CD14-positive monocyte (primary cell): ENCODE measurements at regions not wholly inside any gene's neighbourhood (a gene's known extent, or its start where the extent isn't known, plus 50 kb on each side); places are given as distances from the start of the nearest gene placed in this dataset.

Experiments used
- DNase-seq, 3 donors: peaks; one replicate each; pipeline ENCODE4 v3.0.0-alpha.2; 2011 to 2022
- H2AFZ ChIP-seq: 2 replicates; pipeline ENCODE4 v1.6.0; 2012; ENCODE audit warnings: mild to moderate bottlenecking, low read depth, low read length, inconsistent platforms; ENCODE audit not compliant: insufficient read depth, poor library complexity, severe bottlenecking
- H3K27ac ChIP-seq, 2 donors: 1 replicate in 1 of 2; 2 replicates in 1 of 2; pipeline ENCODE4 v1.5.1; 2012 to 2013; ENCODE audit warnings: low read length in 2 of 2, control low read depth in 1 of 2, inconsistent platforms in 1 of 2, low read depth in 1 of 2, mild to moderate bottlenecking in 1 of 2
- H3K27me3 ChIP-seq, 2 donors: one replicate each; pipeline versions ENCODE4 v1.6.0 to v1.6.1; 2011 to 2013; ENCODE audit warnings: low read length in 2 of 2; ENCODE audit not compliant: control insufficient read depth in 2 of 2, insufficient read depth in 2 of 2
- H3K36me3 ChIP-seq, 2 donors: replicated peaks in 1 of 2; 1 replicate in 1 of 2; 2 replicates in 1 of 2; pipeline versions ENCODE4 v1.5.1 to v1.6.1; 2012 to 2013; ENCODE audit warnings: low read length in 2 of 2, control low read depth in 1 of 2, inconsistent platforms in 1 of 2, mild to moderate bottlenecking in 1 of 2; ENCODE audit not compliant: insufficient read depth in 2 of 2, control insufficient read depth in 1 of 2
- H3K4me1 ChIP-seq, 2 donors: 1 replicate in 1 of 2; 2 replicates in 1 of 2; pipeline versions ENCODE4 v1.5.1 to v1.6.1; 2012 to 2013; ENCODE audit warnings: low read length in 2 of 2, control low read depth in 1 of 2, inconsistent platforms in 1 of 2, mild to moderate bottlenecking in 1 of 2, moderate library complexity in 1 of 2; ENCODE audit not compliant: insufficient read depth in 2 of 2, control insufficient read depth in 1 of 2
- H3K4me2 ChIP-seq: replicated peaks from 2 replicates; pipeline ENCODE3; 2012; ENCODE audit warnings: low read length, moderate library complexity, mild to moderate bottlenecking; ENCODE audit not compliant: poor library complexity, severe bottlenecking; ENCODE audit errors: extremely low read depth
- H3K4me3 ChIP-seq, 3 experiments: fragments of 200-600 bp in 1 of 3; sonication (generic) in 1 of 3; replicated peaks in 1 of 3; 1 replicate in 2 of 3; 2 replicates in 1 of 3; pipeline ENCODE4 v1.5.1; 2011 to 2013; ENCODE audit warnings: low read length in 3 of 3, mild to moderate bottlenecking in 3 of 3, control low read depth in 2 of 3, low read depth in 2 of 3, inconsistent platforms in 1 of 3, moderate library complexity in 1 of 3
- H3K79me2 ChIP-seq: 2 replicates; pipeline ENCODE4 v1.6.0; 2012; ENCODE audit warnings: mild to moderate bottlenecking, control low read depth, inconsistent platforms, low read length, moderate library complexity; ENCODE audit not compliant: insufficient read depth
- H3K9ac ChIP-seq: 2 replicates; pipeline ENCODE4 v1.6.0; 2017; ENCODE audit warnings: low read length, mild to moderate bottlenecking; ENCODE audit not compliant: insufficient read depth, poor library complexity, severe bottlenecking
- H3K9me3 ChIP-seq, 2 donors: replicated peaks in 1 of 2; 1 replicate in 1 of 2; 2 replicates in 1 of 2; pipeline versions ENCODE4 v1.5.1 to v1.6.1; 2012 to 2013; ENCODE audit warnings: low read length in 2 of 2, control low read depth in 1 of 2; ENCODE audit not compliant: control insufficient read depth in 1 of 2, insufficient read depth in 1 of 2
- H4K20me1 ChIP-seq: 2 replicates; pipeline ENCODE4 v1.6.0; 2012; ENCODE audit warnings: mild to moderate bottlenecking, low read length, control low read depth, moderate library complexity; ENCODE audit not compliant: insufficient read depth
- H3K27ac Mint-ChIP-seq, 7 donors: one replicate each; pipeline ENCODE4 v1.8.0; 2020; ENCODE audit warnings: mild to moderate bottlenecking in 7 of 7, mixed read lengths in 7 of 7, moderate library complexity in 6 of 7, inconsistent platforms in 2 of 7
- H3K27me3 Mint-ChIP-seq, 3 donors: one replicate each; pipeline ENCODE4 v1.8.0; 2021 to 2022; ENCODE audit warnings: low read depth in 3 of 3, mild to moderate bottlenecking in 3 of 3, mixed read lengths in 3 of 3, moderate library complexity in 3 of 3, inconsistent platforms in 1 of 3
- H3K36me3 Mint-ChIP-seq, 2 donors: one replicate each; pipeline ENCODE4 v1.8.0; 2020; ENCODE audit warnings: mixed read lengths in 2 of 2, inconsistent platforms in 1 of 2, mild to moderate bottlenecking in 1 of 2
- H3K4me1 Mint-ChIP-seq: one replicate; pipeline ENCODE4 v1.8.0; 2020; ENCODE audit warnings: mild to moderate bottlenecking, mixed read lengths
- H3K4me3 Mint-ChIP-seq, 2 donors: one replicate each; pipeline ENCODE4 v1.8.0; 2020; ENCODE audit warnings: mild to moderate bottlenecking in 2 of 2, mixed read lengths in 2 of 2, moderate library complexity in 1 of 2
- H3K9me3 Mint-ChIP-seq, 7 donors: one replicate each; pipeline ENCODE4 v1.8.0; 2020 to 2022; ENCODE audit warnings: mixed read lengths in 7 of 7, mild to moderate bottlenecking in 6 of 7, moderate library complexity in 6 of 7, inconsistent platforms in 2 of 7
- WGBS: methylation state at CpG from one replicate; pipeline ENCODE4 v1.1.5; 2013; ENCODE audit warnings: missing lambda C conversion rate; ENCODE audit not compliant: insufficient coverage; 5-methylcytosine and 5-hydroxymethylcytosine counted together
- intact Hi-C, 2 donors: fragments of 100-400 bp; cut with micrococcal nuclease; formaldehyde crosslinking; loops; one replicate each; pipeline versions ENCODE4 v1.15.0 to v1.15.1; 2023
- TF ChIP-seq, protein P1 (sequence below): fragments of 200-600 bp; IDR thresholded peaks from one replicate; pipeline ENCODE4 v1.8.0; 2022; ENCODE audit warnings: antibody characterized with exemption, mild to moderate bottlenecking

DNA sequence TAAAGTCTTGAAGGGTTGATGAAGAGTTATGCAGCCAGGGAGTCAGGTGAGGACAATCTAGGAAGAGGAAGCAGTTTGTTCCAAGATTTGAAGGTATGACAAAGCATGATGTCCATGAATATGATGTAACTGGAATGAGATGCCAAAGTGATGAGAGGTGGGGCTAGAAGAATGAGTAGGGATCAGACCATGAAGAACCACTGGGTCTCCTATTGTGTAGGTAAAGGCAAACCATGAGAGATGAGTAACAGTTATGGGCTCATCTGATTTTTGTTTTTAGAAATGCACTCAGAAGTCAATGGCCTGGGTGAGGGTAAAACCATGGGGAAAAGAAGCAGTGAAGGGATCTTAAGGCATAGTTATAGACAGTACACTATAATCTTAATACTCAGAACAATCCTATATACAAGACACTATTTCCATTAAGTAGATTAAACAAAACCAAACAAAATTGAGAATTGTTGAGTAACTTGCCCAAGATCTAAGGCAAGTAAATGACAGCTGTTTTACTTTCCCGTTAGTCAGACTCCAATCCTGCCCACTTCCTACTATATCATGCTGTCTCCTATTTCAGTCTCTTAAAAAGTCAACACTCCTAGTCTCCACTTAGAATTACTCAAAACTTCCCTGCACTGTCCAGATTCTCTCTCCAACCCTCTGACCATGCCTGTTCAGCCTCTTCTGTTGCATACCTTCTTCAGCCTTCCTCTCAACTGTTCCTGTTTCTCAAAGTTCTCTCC, 393.8 kb upstream of the MEF2C start:
- no peak overlapping the region for H3K4me3 ChIP-seq
- TF ChIP-seq, protein P1, sequence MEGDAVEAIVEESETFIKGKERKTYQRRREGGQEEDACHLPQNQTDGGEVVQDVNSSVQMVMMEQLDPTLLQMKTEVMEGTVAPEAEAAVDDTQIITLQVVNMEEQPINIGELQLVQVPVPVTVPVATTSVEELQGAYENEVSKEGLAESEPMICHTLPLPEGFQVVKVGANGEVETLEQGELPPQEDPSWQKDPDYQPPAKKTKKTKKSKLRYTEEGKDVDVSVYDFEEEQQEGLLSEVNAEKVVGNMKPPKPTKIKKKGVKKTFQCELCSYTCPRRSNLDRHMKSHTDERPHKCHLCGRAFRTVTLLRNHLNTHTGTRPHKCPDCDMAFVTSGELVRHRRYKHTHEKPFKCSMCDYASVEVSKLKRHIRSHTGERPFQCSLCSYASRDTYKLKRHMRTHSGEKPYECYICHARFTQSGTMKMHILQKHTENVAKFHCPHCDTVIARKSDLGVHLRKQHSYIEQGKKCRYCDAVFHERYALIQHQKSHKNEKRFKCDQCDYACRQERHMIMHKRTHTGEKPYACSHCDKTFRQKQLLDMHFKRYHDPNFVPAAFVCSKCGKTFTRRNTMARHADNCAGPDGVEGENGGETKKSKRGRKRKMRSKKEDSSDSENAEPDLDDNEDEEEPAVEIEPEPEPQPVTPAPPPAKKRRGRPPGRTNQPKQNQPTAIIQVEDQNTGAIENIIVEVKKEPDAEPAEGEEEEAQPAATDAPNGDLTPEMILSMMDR, result no peak
- peaks cover 0 to 5% (median 2%) of the 10 kb centered on the region in 7 donors for H3K9me3 Mint-ChIP-seq
- H3K4me3 Mint-ChIP-seq, result no peak overlapping the region
- 23% methylated on average over 1 of the region's 1 CpG for WGBS
- no peaks in the 10 kb centered on the region for H3K27me3 ChIP-seq
- H2AFZ ChIP-seq, result no peak overlapping the region
- H3K9ac ChIP-seq, result no peak overlapping the region
- peaks cover 13 to 21% of the 10 kb centered on the region in 2 donors for H3K4me1 ChIP-seq
- H3K36me3 Mint-ChIP-seq, result peaks cover 2 to 3% of the 10 kb centered on the region in 2 donors
- H3K4me1 Mint-ChIP-seq, result peaks cover 40% of the 10 kb centered on the region
- no peak for DNase-seq
- no peak overlapping the region for H3K27ac ChIP-seq
- no peaks in the 10 kb centered on the region for H4K20me1 ChIP-seq
- intact Hi-C loops, result no loop called here
- peak overlapping the region in 2 of 7 donors; percentile 27 to 39 for H3K27ac Mint-ChIP-seq
- H3K4me2 ChIP-seq, result no peak overlapping the region
- no peaks in the 10 kb centered on the region for H3K9me3 ChIP-seq
- no peaks in the 10 kb centered on the region for H3K27me3 Mint-ChIP-seq
- no peaks in the 10 kb centered on the region for H3K36me3 ChIP-seq
- no peaks in the 10 kb centered on the region for H3K79me2 ChIP-seq

DNA sequence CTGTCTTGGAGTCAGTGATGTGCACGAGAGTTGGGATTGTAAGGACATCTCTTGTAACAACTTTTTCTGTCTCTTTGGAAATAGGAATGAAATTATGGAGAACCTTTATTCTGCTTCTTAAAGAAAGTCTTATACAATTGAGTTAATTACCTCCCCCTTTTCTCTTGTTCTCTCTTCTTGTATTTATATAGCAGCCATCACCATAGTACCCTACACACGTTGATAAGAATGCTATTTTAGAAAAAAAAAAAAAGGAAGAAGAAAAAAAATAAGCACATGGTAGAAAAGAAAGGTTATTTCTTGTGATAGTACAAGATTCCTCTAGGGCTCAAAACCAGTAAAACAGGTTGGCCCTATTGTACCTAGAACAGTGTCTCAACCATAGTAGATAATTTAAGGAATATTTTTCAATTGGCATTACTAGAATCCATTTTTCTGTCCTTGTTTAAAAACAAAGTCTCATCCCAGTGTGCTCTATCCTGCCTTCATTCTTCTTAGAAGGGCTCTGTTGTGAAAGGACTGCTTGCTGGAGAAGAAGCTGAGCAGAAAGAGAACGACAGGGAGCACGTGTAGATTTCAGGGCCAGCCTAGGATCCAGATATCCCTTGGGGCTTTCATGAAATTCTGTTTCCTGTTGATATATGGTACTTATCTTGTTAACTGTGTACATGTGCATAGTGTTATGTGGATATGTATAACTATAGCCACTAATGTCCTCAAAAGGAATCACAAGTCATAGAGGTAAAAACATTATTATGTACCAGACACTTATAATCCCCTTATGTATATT, 392.3 kb upstream of the MEF2C start:
- TF ChIP-seq, protein P1, result no peak
- Histone ChIP-seq H3K27me3 (no peaks in the 10 kb centered on the region), H3K79me2 (no peaks in the 10 kb centered on the region), H2AFZ (no peak overlapping the region), H3K27ac (no peak overlapping the region), H3K9me3 (no peaks in the 10 kb centered on the region), H4K20me1 (no peaks in the 10 kb centered on the region), H3K4me2 (no peak overlapping the region), H3K4me1 (peaks cover 11 to 19% of the 10 kb centered on the region in 2 donors), H3K36me3 (no peaks in the 10 kb centered on the region), H3K4me3 (no peak overlapping the region), H3K9ac (no peak overlapping the region)
- peaks cover 0 to under 1% (median under 1%) of the 10 kb centered on the region in 3 donors for H3K27me3 Mint-ChIP-seq
- H3K27ac Mint-ChIP-seq, result no peak overlapping the region
- H3K9me3 Mint-ChIP-seq, result peaks cover 0 to 7% (median 2%) of the 10 kb centered on the region in 7 donors
- H3K4me1 Mint-ChIP-seq, result peaks cover 35% of the 10 kb centered on the region
- no peak for DNase-seq
- 64% methylated on average over 2 of the region's 4 CpGs for WGBS
- intact Hi-C loops, result no loop called here
- no peak overlapping the region for H3K4me3 Mint-ChIP-seq
- peaks cover 2 to 3% of the 10 kb centered on the region in 2 donors for H3K36me3 Mint-ChIP-seq
